ENCODE measurements at regions not wholly inside any gene's neighbourhood (a gene's known extent, or its start where the extent isn't known, plus 50 kb on each side); places are given as distances from the start of the nearest gene placed in this dataset.

DNA sequence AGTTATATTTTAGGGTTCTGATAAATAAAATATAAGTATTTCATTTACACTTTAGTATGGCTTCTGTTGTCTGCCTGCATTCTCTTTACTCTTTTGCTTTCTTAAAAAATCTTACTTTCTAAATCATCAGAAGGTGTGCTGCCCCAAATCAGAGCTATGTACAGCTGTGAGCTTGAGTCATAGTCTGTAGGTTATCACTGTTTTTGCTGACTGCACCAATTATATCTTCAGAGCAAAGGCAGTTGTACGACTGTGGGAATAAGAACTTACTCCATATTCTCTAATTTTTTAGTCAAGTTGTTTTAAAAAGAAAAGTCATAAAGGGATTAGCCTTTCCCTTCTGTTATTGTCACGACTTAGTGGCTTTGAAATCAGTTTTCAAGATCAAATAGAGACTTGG is 1649.0 kb downstream of the HACE1 start:
- intact Hi-C loops (cut with micrococcal nuclease; ENCODE audit: unreplicated experiment), result no loop called here
- DNase-seq (ENCODE audit: low spot score), result no peak
- Histone ChIP-seq H3K9ac (ENCODE audit: insufficient read depth, low read depth, low read length) (no peak overlapping the region), H3K4me1 (ENCODE audit: insufficient read depth, low read length) (no peaks in the 10 kb centered on the region), H3K27me3 (ENCODE audit: control insufficient read depth in 1 of 2, insufficient read depth in 2 of 2, low read length in 2 of 2) (no peaks in the 10 kb centered on the region), H3K79me2 (ENCODE audit: insufficient read depth, low read length) (no peaks in the 10 kb centered on the region), H3K36me3 (replicated peaks in 1 of 2; ENCODE audit: control insufficient read depth in 1 of 2, insufficient read depth in 2 of 2, low read length in 2 of 2) (no peaks in the 10 kb centered on the region), H3K27ac (ENCODE audit: extremely low read length, insufficient read depth, low read length) (no peak overlapping the region), H4K20me1 (ENCODE audit: insufficient read depth, low read length) (no peaks in the 10 kb centered on the region), H3K4me3 (replicated peaks in 1 of 3; ENCODE audit: insufficient read depth in 1 of 3, low read depth in 2 of 3, low read length in 3 of 3) (no peak overlapping the region), H3K4me2 (ENCODE audit: low read depth, low read length) (no peak overlapping the region), H3K9me3 (ENCODE audit: low read length) (no peaks in the 10 kb centered on the region), H2AFZ (ENCODE audit: low read length) (no peak overlapping the region)
- no TSS peak for BruUV-seq (replicated peaks)
- POLR2A ChIA-PET, result no interaction called here
- no peak for TF ChIP-seq PLSCR1 (CRISPR knock-in tag; IDR thresholded peaks at IDR 0.05; ENCODE audit: borderline replicate concordance)
- TF ChIP-seq MAFF (IDR thresholded peaks at IDR 0.05; ENCODE audit: low read depth, low read length), result peak; percentile 53
- peak; percentile 43 to 66; a peak in 2 of 4 replicates for TF ChIP-seq MAFK (conservative IDR thresholded peaks at IDR 0.05 in 1 of 2, IDR thresholded peaks at IDR 0.05 in 1 of 2; ENCODE audit: low read length in 2 of 2)
- no peak for TF ChIP-seq GZF1 (CRISPR knock-in tag; IDR thresholded peaks at IDR 0.05)
- WGBS (ENCODE audit: low lambda C conversion rate), result 1% methylated on average over 2 of the region's 2 CpGs
- CTCF ChIA-PET (ENCODE audit: low intra/inter-chr PET ratio, low total read pairs), result no interaction called here
- in situ Hi-C loops (cut with HindIII; ENCODE audit: extremely low pct_ligation_motif_present, low pct_unique_long_range_greater_than_20kb), result no loop called here
- ATAC-seq, result no peak
- FAIRE-seq, result no peak

DNA sequence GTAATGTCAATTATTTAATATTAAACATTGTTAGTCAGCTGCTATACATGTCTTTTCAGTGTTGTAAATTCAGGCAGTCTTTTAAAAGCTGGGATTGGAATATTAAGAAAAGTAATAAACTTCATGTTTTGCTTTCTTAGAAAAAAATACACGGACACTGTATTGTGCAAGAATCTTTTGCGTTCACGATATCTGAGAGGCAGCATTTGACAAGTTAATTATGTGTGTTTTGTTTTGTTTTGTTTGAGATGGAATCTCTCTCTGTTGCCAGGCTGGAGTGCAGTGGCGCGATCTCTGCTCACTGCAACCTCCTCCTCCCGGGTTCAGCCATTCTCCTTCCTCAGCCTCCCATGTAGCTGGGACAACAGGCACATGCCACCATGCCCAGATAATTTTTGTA is 1661.3 kb downstream of the HACE1 start:
- H3K9me3 ChIP-seq (ENCODE audit: low read length), result no peaks in the 10 kb centered on the region
- ATAC-seq (no peak), DNase-seq (ENCODE audit: low spot score) (no peak), FAIRE-seq (no peak)
- H3K9ac ChIP-seq (ENCODE audit: insufficient read depth, low read depth, low read length), result no peak overlapping the region
- CTCF ChIA-PET (ENCODE audit: low intra/inter-chr PET ratio, low total read pairs), result no interaction called here
- intact Hi-C loops (cut with micrococcal nuclease; ENCODE audit: unreplicated experiment), result no loop called here
- H3K4me2 ChIP-seq (ENCODE audit: low read depth, low read length), result no peak overlapping the region
- H3K27me3 ChIP-seq (ENCODE audit: control insufficient read depth in 1 of 2, insufficient read depth in 2 of 2, low read length in 2 of 2), result no peaks in the 10 kb centered on the region
- no peak overlapping the region for H3K27ac ChIP-seq (ENCODE audit: extremely low read length, insufficient read depth, low read length)
- H3K79me2 ChIP-seq (ENCODE audit: insufficient read depth, low read length), result no peaks in the 10 kb centered on the region
- no peaks in the 10 kb centered on the region for H3K4me1 ChIP-seq (ENCODE audit: insufficient read depth, low read length)
- H4K20me1 ChIP-seq (ENCODE audit: insufficient read depth, low read length), result no peaks in the 10 kb centered on the region
- no TSS peak for BruUV-seq (replicated peaks)
- in situ Hi-C loops (cut with HindIII; ENCODE audit: extremely low pct_ligation_motif_present, low pct_unique_long_range_greater_than_20kb), result no loop called here
- no peaks in the 10 kb centered on the region for H3K36me3 ChIP-seq (replicated peaks in 1 of 2; ENCODE audit: control insufficient read depth in 1 of 2, insufficient read depth in 2 of 2, low read length in 2 of 2)
- H2AFZ ChIP-seq (ENCODE audit: low read length), result no peak overlapping the region
- 11% methylated on average over 6 of the region's 6 CpGs for WGBS (ENCODE audit: low lambda C conversion rate)
- no peak overlapping the region for H3K4me3 ChIP-seq (replicated peaks in 1 of 3; ENCODE audit: insufficient read depth in 1 of 3, low read depth in 2 of 3, low read length in 3 of 3)
- TF ChIP-seq ZNF142 (CRISPR knock-in tag; IDR thresholded peaks at IDR 0.05) (no peak), CEBPB (IDR thresholded peaks at IDR 0.05; ENCODE audit: borderline replicate concordance, low read depth, low read length) (0 out of 2 replicates have a peak, but pooled peaks have one; percentile 21), NRL (CRISPR knock-in tag; IDR thresholded peaks at IDR 0.05; ENCODE audit: borderline replicate concordance) (no peak)
- POLR2A ChIA-PET, result no interaction called here

All from HepG2 (cell line).